ENCODE measurements at regions not wholly inside any gene's neighbourhood (a gene's known extent, or its start where the extent isn't known, plus 50 kb on each side); places are given as distances from the start of the nearest gene placed in this dataset.

GRCh38 chr10:78523453-78523852 is 489.8 kb downstream of the RPS24 start:
- TF ChIP-seq, protein P1, sequence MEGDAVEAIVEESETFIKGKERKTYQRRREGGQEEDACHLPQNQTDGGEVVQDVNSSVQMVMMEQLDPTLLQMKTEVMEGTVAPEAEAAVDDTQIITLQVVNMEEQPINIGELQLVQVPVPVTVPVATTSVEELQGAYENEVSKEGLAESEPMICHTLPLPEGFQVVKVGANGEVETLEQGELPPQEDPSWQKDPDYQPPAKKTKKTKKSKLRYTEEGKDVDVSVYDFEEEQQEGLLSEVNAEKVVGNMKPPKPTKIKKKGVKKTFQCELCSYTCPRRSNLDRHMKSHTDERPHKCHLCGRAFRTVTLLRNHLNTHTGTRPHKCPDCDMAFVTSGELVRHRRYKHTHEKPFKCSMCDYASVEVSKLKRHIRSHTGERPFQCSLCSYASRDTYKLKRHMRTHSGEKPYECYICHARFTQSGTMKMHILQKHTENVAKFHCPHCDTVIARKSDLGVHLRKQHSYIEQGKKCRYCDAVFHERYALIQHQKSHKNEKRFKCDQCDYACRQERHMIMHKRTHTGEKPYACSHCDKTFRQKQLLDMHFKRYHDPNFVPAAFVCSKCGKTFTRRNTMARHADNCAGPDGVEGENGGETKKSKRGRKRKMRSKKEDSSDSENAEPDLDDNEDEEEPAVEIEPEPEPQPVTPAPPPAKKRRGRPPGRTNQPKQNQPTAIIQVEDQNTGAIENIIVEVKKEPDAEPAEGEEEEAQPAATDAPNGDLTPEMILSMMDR (IDR thresholded peaks at IDR 0.05), result no peak
- no peak for TF ChIP-seq POLR2A (IDR thresholded peaks at IDR 0.05)

Data from thyroid gland (tissue), 4 donors.